Ramos (cell line): ENCODE measurements at regions not wholly inside any gene's neighbourhood (a gene's known extent, or its start where the extent isn't known, plus 50 kb on each side); places are given as distances from the start of the nearest gene placed in this dataset.
"Not testable (repeated sequence)": the region's sequence is repeated elsewhere in the genome, so short reads cannot be mapped to it uniquely, and the experiment has no call there.

Experiments
- in situ Hi-C: fragments of 300-500 bp; cut with MboI; formaldehyde crosslinking; loops from one replicate; pipeline ENCODE4 v1.14.3; 2022; ENCODE audit warnings: low sequenced_read_pairs; ENCODE audit not compliant: unreplicated experiment

- in situ Hi-C loops, result loop anchor here (25.0 kb wide), 1 partner anchor 352 kb away; the partner anchor contains the start of gene ABAT
These were observed 50.7 kb upstream of the USP7 start for GRCh38 chr16:9014389-9014788.

- in situ Hi-C loops, result loop anchor here (25.0 kb wide), 1 partner anchor 353 kb away; the partner anchor contains the start of gene ABAT
These were observed 51.8 kb upstream of the USP7 start for GRCh38 chr16:9015489-9015888.

- in situ Hi-C loops, result loop anchor here (25.0 kb wide), 1 partner anchor 354 kb away; the partner anchor contains the start of gene ABAT
These were observed 52.3 kb upstream of the USP7 start for GRCh38 chr16:9016005-9016404.

DNA sequence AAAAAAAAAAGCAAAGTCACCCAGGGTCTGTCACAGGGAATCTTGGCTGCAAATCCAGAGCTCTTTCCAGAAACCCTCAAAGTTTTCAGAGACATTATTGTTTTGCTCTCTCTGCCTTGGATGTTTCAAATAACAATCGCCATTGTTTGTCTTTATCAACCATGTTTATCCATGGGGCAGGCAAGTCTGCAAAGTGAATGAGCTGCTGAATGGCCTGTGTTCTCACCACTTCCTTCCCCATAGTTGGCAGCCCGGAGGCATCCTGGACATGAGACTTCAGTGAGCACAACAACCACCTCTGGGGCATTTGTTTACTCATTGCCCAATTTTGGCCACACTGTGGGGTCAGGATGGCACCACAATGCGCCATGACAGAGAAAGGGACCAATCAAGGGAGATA is 53.1 kb upstream of the USP7 start:
- in situ Hi-C loops, result loop anchor here (25.0 kb wide), 1 partner anchor 355 kb away; the partner anchor contains the start of gene ABAT

GRCh38 chr16:9027070-9027799 is 63.5 kb upstream of the USP7 start:
- in situ Hi-C loops, result no loop called here

GRCh38 chr16:9028491-9028890 is 63.0 kb upstream of the HAPSTR1 start:
- in situ Hi-C loops, result not testable (repeated sequence)

- in situ Hi-C loops, result no loop called here
These were observed 60.3 kb upstream of the HAPSTR1 start for GRCh38 chr16:9031107-9031506.

- in situ Hi-C loops, result no loop called here
These were observed 58.2 kb upstream of the HAPSTR1 start for GRCh38 chr16:9033125-9033830.

DNA sequence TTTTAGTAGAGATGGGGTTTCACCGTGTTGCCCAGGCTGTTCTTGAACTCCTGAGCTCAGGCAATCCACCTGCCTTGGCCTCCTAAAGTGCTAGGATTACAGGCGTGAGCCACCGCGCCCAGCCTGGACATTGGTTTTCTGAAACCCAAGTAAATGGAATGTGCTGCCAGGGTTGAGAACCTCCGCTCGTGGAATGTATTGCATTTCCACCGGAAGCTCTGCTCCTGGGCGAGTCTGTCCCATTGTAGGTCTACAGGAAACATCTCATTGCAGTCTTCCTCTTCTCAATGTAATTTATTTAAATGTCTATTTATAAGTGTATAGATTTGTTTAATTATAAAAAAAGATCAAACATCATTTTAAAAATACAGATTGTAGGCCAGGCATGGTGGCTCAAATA is 57.4 kb upstream of the HAPSTR1 start:
- in situ Hi-C loops, result no loop called here

GRCh38 chr16:9035996-9036395 is 55.4 kb upstream of the HAPSTR1 start:
- in situ Hi-C loops, result no loop called here

DNA sequence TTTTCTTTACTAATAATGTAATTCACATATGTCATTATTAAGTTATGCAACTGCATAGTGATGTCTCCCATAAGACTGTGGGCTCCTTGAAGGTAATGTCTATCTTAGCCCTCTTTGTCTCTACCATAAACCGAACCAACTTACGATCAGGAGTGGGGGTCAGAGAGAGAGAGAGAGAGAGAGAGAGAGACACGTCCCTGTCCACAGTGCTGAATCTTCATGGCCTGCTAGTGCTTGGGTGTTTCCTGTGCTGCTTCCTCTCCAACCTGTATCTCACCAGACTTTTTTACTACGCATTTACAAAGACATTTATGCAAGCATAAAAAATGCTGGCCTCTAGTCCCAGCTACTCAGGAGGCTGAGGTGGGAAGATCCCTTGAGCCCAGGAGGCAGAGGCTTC is 52.2 kb upstream of the HAPSTR1 start:
- in situ Hi-C loops, result no loop called here

DNA sequence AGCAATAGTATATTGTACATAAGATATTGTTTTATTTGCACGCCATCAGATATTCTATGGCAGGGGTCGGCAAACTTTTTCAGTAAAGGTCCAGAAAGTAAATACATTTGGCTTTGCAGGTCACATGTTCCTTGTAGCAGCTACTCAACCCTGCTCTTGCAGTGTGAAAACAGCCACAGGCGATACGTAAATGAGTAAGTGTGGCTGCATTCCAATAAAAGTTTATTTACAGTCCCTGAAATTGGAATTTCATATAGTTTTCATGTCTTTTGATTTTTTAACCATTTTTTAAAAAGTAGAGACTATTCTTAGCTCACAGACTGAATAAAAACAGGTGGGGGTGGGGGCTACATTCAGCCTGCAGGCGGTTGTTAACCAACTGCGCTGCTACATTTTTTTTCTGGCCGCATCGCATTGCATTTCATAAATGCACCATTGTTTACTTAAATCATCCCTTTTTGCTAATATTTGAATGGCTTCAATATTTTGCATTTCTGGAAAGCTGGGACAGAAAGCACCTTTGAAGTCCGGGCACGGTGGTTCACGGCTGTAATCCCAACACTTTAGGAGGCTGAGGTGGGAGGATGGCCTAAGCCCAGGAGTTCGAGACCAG is 50.5 kb upstream of the HAPSTR1 start:
- in situ Hi-C loops, result no loop called here
